H9 (cell line): ENCODE measurements at regions not wholly inside any gene's neighbourhood (a gene's known extent, or its start where the extent isn't known, plus 50 kb on each side); places are given as distances from the start of the nearest gene placed in this dataset.

Source experiments
- DNase-seq: peaks from one replicate; pipeline ENCODE4 v3.0.0-alpha.2; 2017
- H2AFZ ChIP-seq: one replicate; pipeline ENCODE4 v1.6.1; 2013; ENCODE audit warnings: mild to moderate bottlenecking, low read length, control low read depth, moderate library complexity
- H2AK5ac ChIP-seq: 2 replicates; pipeline ENCODE4 v1.6.1; 2013; ENCODE audit warnings: low read length, control low read depth, mixed read lengths; ENCODE audit not compliant: insufficient read length
- H2BK120ac ChIP-seq: one replicate; pipeline ENCODE4 v1.6.1; 2013; ENCODE audit warnings: low read depth, mild to moderate bottlenecking, low read length, control low read depth, inconsistent platforms; ENCODE audit not compliant: poor library complexity, severe bottlenecking
- H2BK12ac ChIP-seq: 2 replicates; pipeline ENCODE4 v1.6.1; 2013; ENCODE audit warnings: low read length, control low read depth, mixed read lengths, low read depth; ENCODE audit not compliant: insufficient read length
- H2BK15ac ChIP-seq: 2 replicates; pipeline ENCODE4 v1.6.1; 2013; ENCODE audit warnings: low read depth, low read length, control low read depth
- H2BK20ac ChIP-seq: one replicate; pipeline ENCODE4 v1.6.1; 2013; ENCODE audit warnings: low read depth, mild to moderate bottlenecking, low read length, control low read depth, inconsistent platforms; ENCODE audit not compliant: poor library complexity, severe bottlenecking
- H2BK5ac ChIP-seq: 2 replicates; pipeline ENCODE4 v1.6.1; 2013; ENCODE audit warnings: low read length, control low read depth, mixed read lengths; ENCODE audit not compliant: insufficient read length
- H3K14ac ChIP-seq: 2 replicates; pipeline ENCODE4 v1.6.1; 2013; ENCODE audit warnings: low read length, control low read depth; ENCODE audit not compliant: insufficient read depth
- H3K18ac ChIP-seq: 2 replicates; pipeline ENCODE4 v1.6.1; 2013; ENCODE audit warnings: low read depth, mild to moderate bottlenecking, mixed read lengths, low read length, control low read depth; ENCODE audit not compliant: insufficient read length
- H3K23ac ChIP-seq: 2 replicates; pipeline ENCODE4 v1.6.1; 2013; ENCODE audit warnings: low read length, control low read depth, mixed read lengths, low read depth; ENCODE audit not compliant: insufficient read length
- H3K23me2 ChIP-seq: 2 replicates; pipeline ENCODE4 v1.6.1; 2013; ENCODE audit warnings: low read depth, mild to moderate bottlenecking, mixed read lengths, low read length, control low read depth; ENCODE audit not compliant: insufficient read length, poor library complexity, severe bottlenecking
- H3K27ac ChIP-seq: 2 replicates; pipeline ENCODE4 v1.5.1; 2013; ENCODE audit warnings: low read length, control low read depth, mixed read lengths, low read depth; ENCODE audit not compliant: insufficient read length
- H3K27me3 ChIP-seq: 2 replicates; pipeline ENCODE4 v1.6.1; 2013; ENCODE audit warnings: low read length, control low read depth, inconsistent platforms; ENCODE audit not compliant: insufficient read depth
- H3K4ac ChIP-seq: 2 replicates; pipeline ENCODE4 v1.6.1; 2013; ENCODE audit warnings: low read depth, mild to moderate bottlenecking, control low read depth, inconsistent platforms, low read length, moderate library complexity
- H3K4me1 ChIP-seq: 2 replicates; pipeline ENCODE4 v1.6.1; 2013; ENCODE audit warnings: low read length, control low read depth, inconsistent platforms; ENCODE audit not compliant: insufficient read depth
- H3K4me2 ChIP-seq: 2 replicates; pipeline ENCODE4 v1.6.1; 2013; ENCODE audit warnings: low read length, control low read depth, mixed read lengths; ENCODE audit not compliant: insufficient read length, insufficient read depth
- H3K56ac ChIP-seq: 2 replicates; pipeline ENCODE4 v1.6.1; 2013; ENCODE audit warnings: low read depth, mild to moderate bottlenecking, mixed read lengths, low read length, control low read depth; ENCODE audit not compliant: insufficient read length
- H3K79me1 ChIP-seq: 2 replicates; pipeline ENCODE4 v1.6.1; 2013; ENCODE audit warnings: low read depth, mild to moderate bottlenecking, moderate library complexity, low read length, control low read depth, inconsistent platforms; ENCODE audit not compliant: insufficient read depth, poor library complexity, severe bottlenecking
- H3K79me2 ChIP-seq: 2 replicates; pipeline ENCODE4 v1.6.1; 2013; ENCODE audit warnings: low read length, control low read depth, inconsistent platforms; ENCODE audit not compliant: insufficient read depth
- H3K9ac ChIP-seq: 2 replicates; pipeline ENCODE4 v1.6.1; 2013; ENCODE audit warnings: low read length, control low read depth, mixed read lengths; ENCODE audit not compliant: insufficient read length; ENCODE audit errors: extremely low read depth
- H3K9me3 ChIP-seq: one replicate; pipeline ENCODE4 v1.6.1; 2013; ENCODE audit warnings: low read depth, low read length, inconsistent platforms; ENCODE audit not compliant: control insufficient read depth
- H3T11ph ChIP-seq: one replicate; pipeline ENCODE4 v1.6.1; 2013; ENCODE audit warnings: mild to moderate bottlenecking, low read length, control low read depth, inconsistent platforms
- H4K20me1 ChIP-seq: one replicate; pipeline ENCODE4 v1.6.1; 2013; ENCODE audit not compliant: control insufficient read depth, insufficient read length, insufficient read depth
- H4K5ac ChIP-seq: 2 replicates; pipeline ENCODE4 v1.6.1; 2013; ENCODE audit warnings: low read depth, mild to moderate bottlenecking, mixed read lengths, low read length, control low read depth; ENCODE audit not compliant: insufficient read length
- H4K8ac ChIP-seq: replicated peaks from 2 replicates; pipeline ENCODE4 v1.6.1; 2013; ENCODE audit warnings: low read length, control low read depth, mixed read lengths, low read depth; ENCODE audit not compliant: insufficient read length
- H4K91ac ChIP-seq: 2 replicates; pipeline ENCODE4 v1.6.1; 2013; ENCODE audit warnings: low read depth, mild to moderate bottlenecking, moderate library complexity, mixed read lengths, low read length, control low read depth; ENCODE audit not compliant: insufficient read length
- H3K27ac Mint-ChIP-seq, 3 experiments: 2 replicates in 2 of 3; 3 replicates in 1 of 3; pipeline ENCODE4 v1.8.0; 2020 to 2021; ENCODE audit warnings: mixed read lengths in 3 of 3, mild to moderate bottlenecking in 1 of 3, moderate library complexity in 1 of 3
- H3K27me3 Mint-ChIP-seq: 2 replicates; pipeline ENCODE4 v1.8.0; 2021; ENCODE audit warnings: low read depth, mild to moderate bottlenecking, moderate library complexity, mixed read lengths
- H3K36me3 Mint-ChIP-seq, 3 experiments: 2 replicates in 2 of 3; 3 replicates in 1 of 3; pipeline ENCODE4 v1.8.0; 2020 to 2021; ENCODE audit warnings: low read depth in 3 of 3, mixed read lengths in 3 of 3; ENCODE audit not compliant: insufficient read depth in 1 of 3
- H3K4me1 Mint-ChIP-seq, 2 experiments: 2 replicates each; pipeline ENCODE4 v1.8.0; 2020; ENCODE audit warnings: mixed read lengths in 2 of 2
- H3K4me3 Mint-ChIP-seq, 2 experiments: 2 replicates in 1 of 2; 3 replicates in 1 of 2; pipeline ENCODE4 v1.8.0; 2020 to 2021; ENCODE audit warnings: mild to moderate bottlenecking in 2 of 2, mixed read lengths in 2 of 2, moderate library complexity in 1 of 2
- H3K9me3 Mint-ChIP-seq, 2 experiments: 2 replicates in 1 of 2; 3 replicates in 1 of 2; pipeline ENCODE4 v1.8.0; 2020; ENCODE audit warnings: mild to moderate bottlenecking in 2 of 2, mixed read lengths in 2 of 2, moderate library complexity in 1 of 2
- WGBS: extraction: QIAGEN DNeasy Blood & Tissue Kit; methylation state at CpG from one replicate; pipeline ENCODE4 v1.1.7; 2013; ENCODE audit warnings: missing lambda C conversion rate, low lambda C conversion rate, mixed read lengths; ENCODE audit not compliant: insufficient read length; ENCODE audit errors: extremely low coverage; 5-methylcytosine and 5-hydroxymethylcytosine counted together
- TF ChIP-seq, protein P1 (sequence below): fragments of 200-600 bp; sonication (generic); conservative IDR thresholded peaks from 3 replicates; pipeline ENCODE4 v1.8.0; 2021; ENCODE audit warnings: antibody characterized with exemption, mild to moderate bottlenecking

DNA sequence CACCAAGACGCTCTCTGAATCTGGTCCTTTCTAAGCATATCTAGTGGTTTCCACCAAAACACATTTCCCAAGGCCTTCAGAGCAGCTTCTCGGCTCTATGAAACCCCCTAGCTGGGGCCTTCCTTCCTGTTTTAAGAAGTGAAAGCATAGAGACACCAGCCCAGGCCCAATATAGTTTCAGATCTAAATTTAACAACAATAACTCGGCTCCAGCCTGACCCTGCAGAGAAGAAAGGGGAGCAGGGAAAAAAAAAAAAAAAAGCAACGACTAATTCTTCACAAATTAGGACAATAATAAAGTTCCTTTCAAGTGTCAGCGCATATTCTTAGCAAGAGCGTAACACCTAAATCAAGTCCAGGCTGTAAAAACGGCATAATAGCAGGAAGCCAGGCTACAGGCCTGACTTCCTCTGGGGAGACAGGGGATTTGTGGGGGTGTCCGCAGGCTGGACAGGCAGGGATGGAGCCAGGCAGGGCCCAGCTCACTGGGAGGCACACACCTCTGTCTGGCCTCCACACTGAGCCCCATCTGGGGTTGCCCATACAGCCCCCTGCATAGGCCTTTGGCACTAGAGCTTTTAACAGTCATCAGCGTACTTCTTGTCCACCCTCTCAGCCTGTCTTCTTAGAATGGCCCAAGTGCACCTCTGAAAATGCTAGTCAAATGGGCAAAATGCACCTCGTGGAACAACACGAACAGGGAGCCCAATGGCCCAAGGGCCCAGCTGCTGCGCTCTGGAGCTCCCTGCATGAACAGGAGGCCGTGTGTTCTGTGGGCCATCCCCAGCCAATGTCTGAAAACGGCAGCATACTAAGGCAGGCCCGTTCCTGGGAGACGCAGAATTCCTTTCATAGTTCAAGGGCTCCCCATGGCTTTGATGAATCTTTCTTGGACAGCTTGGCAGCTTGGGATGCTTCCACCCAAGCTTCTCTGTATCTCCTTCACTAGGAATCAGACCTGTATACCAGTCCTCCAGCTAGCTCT, 772.9 kb downstream of the MED13L start:
- no peak overlapping the region for H4K91ac ChIP-seq
- H2AFZ ChIP-seq, result no peak overlapping the region

More for the DNA sequence above, 772.9 kb downstream of the MED13L start:
- H4K5ac ChIP-seq, result no peak overlapping the region
- H3K79me1 ChIP-seq, result no peaks in the 10 kb centered on the region
- TF ChIP-seq, protein P1, sequence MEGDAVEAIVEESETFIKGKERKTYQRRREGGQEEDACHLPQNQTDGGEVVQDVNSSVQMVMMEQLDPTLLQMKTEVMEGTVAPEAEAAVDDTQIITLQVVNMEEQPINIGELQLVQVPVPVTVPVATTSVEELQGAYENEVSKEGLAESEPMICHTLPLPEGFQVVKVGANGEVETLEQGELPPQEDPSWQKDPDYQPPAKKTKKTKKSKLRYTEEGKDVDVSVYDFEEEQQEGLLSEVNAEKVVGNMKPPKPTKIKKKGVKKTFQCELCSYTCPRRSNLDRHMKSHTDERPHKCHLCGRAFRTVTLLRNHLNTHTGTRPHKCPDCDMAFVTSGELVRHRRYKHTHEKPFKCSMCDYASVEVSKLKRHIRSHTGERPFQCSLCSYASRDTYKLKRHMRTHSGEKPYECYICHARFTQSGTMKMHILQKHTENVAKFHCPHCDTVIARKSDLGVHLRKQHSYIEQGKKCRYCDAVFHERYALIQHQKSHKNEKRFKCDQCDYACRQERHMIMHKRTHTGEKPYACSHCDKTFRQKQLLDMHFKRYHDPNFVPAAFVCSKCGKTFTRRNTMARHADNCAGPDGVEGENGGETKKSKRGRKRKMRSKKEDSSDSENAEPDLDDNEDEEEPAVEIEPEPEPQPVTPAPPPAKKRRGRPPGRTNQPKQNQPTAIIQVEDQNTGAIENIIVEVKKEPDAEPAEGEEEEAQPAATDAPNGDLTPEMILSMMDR, result no peak
- no peak overlapping the region for H3K4ac ChIP-seq
- no peak overlapping the region for H3K9ac ChIP-seq
- H3K23ac ChIP-seq, result no peak overlapping the region
- H2BK120ac ChIP-seq, result no peak overlapping the region
- no peaks in the 10 kb centered on the region for H3K23me2 ChIP-seq
- H3K27me3 ChIP-seq, result peaks cover 4% of the 10 kb centered on the region; the same call in 1 of the 2 replicates
- no peak overlapping the region for H3K4me2 ChIP-seq
- no peak for DNase-seq
- WGBS, result no CpG with 5 or more reads among the region's 16 CpGs
- H3K27me3 Mint-ChIP-seq, result peaks cover 59% of the 10 kb centered on the region
- no peak overlapping the region for H3K14ac ChIP-seq
- no peak overlapping the region for H3K4me3 Mint-ChIP-seq
- H3K4me1 ChIP-seq, result no peaks in the 10 kb centered on the region; the same call in 1 of the 2 replicates
- H2BK5ac ChIP-seq, result no peak overlapping the region
- no peak overlapping the region for H3K27ac ChIP-seq
- H2BK20ac ChIP-seq, result no peak overlapping the region
- H2BK12ac ChIP-seq, result no peak overlapping the region
- no peak overlapping the region for H3K18ac ChIP-seq
- H4K20me1 ChIP-seq, result no peaks in the 10 kb centered on the region
- no peak overlapping the region for H3K56ac ChIP-seq
- H3K9me3 Mint-ChIP-seq, result peaks cover 0 to 1% of the 10 kb centered on the region in 2 experiments; a peak in 3 of 5 replicates
- H3K4me1 Mint-ChIP-seq, result peaks cover 44 to 53% of the 10 kb centered on the region in 2 experiments
- peak overlapping the region in 2 of 3 experiments; percentile 8 to 62; a peak in 2 of 7 replicates for H3K27ac Mint-ChIP-seq
- H3K36me3 Mint-ChIP-seq, result no peaks in the 10 kb centered on the region; a peak in 3 of 7 replicates
- no peak overlapping the region for H3T11ph ChIP-seq
- no peaks in the 10 kb centered on the region for H3K79me2 ChIP-seq
- no peak overlapping the region for H4K8ac ChIP-seq
- H2BK15ac ChIP-seq, result no peak overlapping the region
- H3K9me3 ChIP-seq, result no peaks in the 10 kb centered on the region
- no peak overlapping the region for H2AK5ac ChIP-seq
